ENCODE measurements at regions not wholly inside any gene's neighbourhood (a gene's known extent, or its start where the extent isn't known, plus 50 kb on each side); places are given as distances from the start of the nearest gene placed in this dataset.

- TF ChIP-seq OTX1 (CRISPR knock-in tag; IDR thresholded peaks at IDR 0.05) = no peak
- no peak for TF ChIP-seq RAD21 (CRISPR knock-in tag; conservative IDR thresholded peaks at IDR 0.05 in 1 of 2, IDR thresholded peaks at IDR 0.05 in 1 of 2)
- TF ChIP-seq TCF7 (IDR thresholded peaks at IDR 0.05; ENCODE audit: borderline replicate concordance) = no peak
- no peak for TF ChIP-seq ZNF778 (CRISPR knock-in tag; IDR thresholded peaks at IDR 0.05)
- no peak for TF ChIP-seq ZNF830 (CRISPR knock-in tag; IDR thresholded peaks at IDR 0.05)
- no peak for TF ChIP-seq CBX1 (IDR thresholded peaks at IDR 0.05; ENCODE audit: low read depth)
Observed at GRCh38 chr5:85168474-85168873, 783.8 kb upstream of the EDIL3 start.
